HEK293 (cell line): ENCODE measurements at regions not wholly inside any gene's neighbourhood (a gene's known extent, or its start where the extent isn't known, plus 50 kb on each side); places are given as distances from the start of the nearest gene placed in this dataset.

Source experiments
- BCL11A ChIP-seq: fragments of 450-650 bp; formaldehyde crosslinking; IDR thresholded peaks from 2 replicates; pipeline ENCODE4 v1.5.1; 2016; ENCODE audit warnings: low read depth, missing biosample characterization, missing genetic modification characterization
- CTCF ChIP-seq: fragments of 450-650 bp; formaldehyde crosslinking; IDR thresholded peaks from 2 replicates; pipeline ENCODE4 v1.5.1; 2016; ENCODE audit warnings: missing biosample characterization, missing genetic modification characterization
- KLF1 ChIP-seq: fragments of 450-650 bp; formaldehyde crosslinking; IDR thresholded peaks from 2 replicates; pipeline ENCODE4 v1.5.1; 2016; ENCODE audit warnings: missing biosample characterization, missing genetic modification characterization
- MZF1 ChIP-seq: fragments of 450-650 bp; formaldehyde crosslinking; IDR thresholded peaks from 2 replicates; pipeline ENCODE4 v1.5.1; 2017; ENCODE audit warnings: missing biosample characterization, missing genetic modification characterization, borderline replicate concordance
- ZBTB20 ChIP-seq: fragments of 450-650 bp; formaldehyde crosslinking; IDR thresholded peaks from 2 replicates; pipeline ENCODE4 v1.5.1; 2016; ENCODE audit warnings: missing biosample characterization, missing genetic modification characterization
- ZBTB26 ChIP-seq: fragments of 450-650 bp; formaldehyde crosslinking; optimal IDR thresholded peaks from 2 replicates; pipeline ENCODE3; 2016; ENCODE audit warnings: missing biosample characterization, mild to moderate bottlenecking, missing genetic modification characterization
- ZNF138 ChIP-seq: fragments of 450-650 bp; formaldehyde crosslinking; IDR thresholded peaks from 2 replicates; pipeline ENCODE4 v1.5.1; 2016; ENCODE audit warnings: missing biosample characterization, missing genetic modification characterization, borderline replicate concordance
- ZNF571 ChIP-seq: fragments of 450-650 bp; formaldehyde crosslinking; IDR thresholded peaks from 2 replicates; pipeline ENCODE4 v1.5.0; 2017; ENCODE audit warnings: missing biosample characterization, missing genetic modification characterization
- TF ChIP-seq, protein P1 (sequence below): fragments of 450-650 bp; formaldehyde crosslinking; IDR thresholded peaks from 2 replicates; pipeline ENCODE4 v1.5.1; 2016; ENCODE audit warnings: missing biosample characterization, missing genetic modification characterization
- TF ChIP-seq, protein P2 (sequence below): fragments of 450-650 bp; formaldehyde crosslinking; IDR thresholded peaks from 2 replicates; pipeline ENCODE4 v1.5.1; 2016; ENCODE audit warnings: missing biosample characterization, missing genetic modification characterization

- TF ChIP-seq CTCF (tag by site-specific recombination): no peak
- TF ChIP-seq, protein P1, sequence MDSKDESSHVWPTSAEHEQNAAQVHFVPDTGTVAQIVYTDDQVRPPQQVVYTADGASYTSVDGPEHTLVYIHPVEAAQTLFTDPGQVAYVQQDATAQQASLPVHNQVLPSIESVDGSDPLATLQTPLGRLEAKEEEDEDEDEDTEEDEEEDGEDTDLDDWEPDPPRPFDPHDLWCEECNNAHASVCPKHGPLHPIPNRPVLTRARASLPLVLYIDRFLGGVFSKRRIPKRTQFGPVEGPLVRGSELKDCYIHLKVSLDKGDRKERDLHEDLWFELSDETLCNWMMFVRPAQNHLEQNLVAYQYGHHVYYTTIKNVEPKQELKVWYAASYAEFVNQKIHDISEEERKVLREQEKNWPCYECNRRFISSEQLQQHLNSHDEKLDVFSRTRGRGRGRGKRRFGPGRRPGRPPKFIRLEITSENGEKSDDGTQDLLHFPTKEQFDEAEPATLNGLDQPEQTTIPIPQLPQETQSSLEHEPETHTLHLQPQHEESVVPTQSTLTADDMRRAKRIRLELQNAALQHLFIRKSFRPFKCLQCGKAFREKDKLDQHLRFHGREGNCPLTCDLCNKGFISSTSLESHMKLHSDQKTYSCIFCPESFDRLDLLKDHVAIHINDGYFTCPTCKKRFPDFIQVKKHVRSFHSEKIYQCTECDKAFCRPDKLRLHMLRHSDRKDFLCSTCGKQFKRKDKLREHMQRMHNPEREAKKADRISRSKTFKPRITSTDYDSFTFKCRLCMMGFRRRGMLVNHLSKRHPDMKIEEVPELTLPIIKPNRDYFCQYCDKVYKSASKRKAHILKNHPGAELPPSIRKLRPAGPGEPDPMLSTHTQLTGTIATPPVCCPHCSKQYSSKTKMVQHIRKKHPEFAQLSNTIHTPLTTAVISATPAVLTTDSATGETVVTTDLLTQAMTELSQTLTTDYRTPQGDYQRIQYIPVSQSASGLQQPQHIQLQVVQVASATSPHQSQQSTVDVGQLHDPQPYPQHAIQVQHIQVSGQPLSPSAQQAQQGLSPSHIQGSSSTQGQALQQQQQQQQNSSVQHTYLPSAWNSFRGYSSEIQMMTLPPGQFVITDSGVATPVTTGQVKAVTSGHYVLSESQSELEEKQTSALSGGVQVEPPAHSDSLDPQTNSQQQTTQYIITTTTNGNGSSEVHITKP (tag by site-specific recombination): no peak
- TF ChIP-seq ZNF138 (tag by site-specific recombination): no peak
- no peak for TF ChIP-seq ZNF571 (tag by site-specific recombination)
- no peak for TF ChIP-seq BCL11A
- TF ChIP-seq KLF1 (tag by site-specific recombination): no peak
- TF ChIP-seq, protein P2, sequence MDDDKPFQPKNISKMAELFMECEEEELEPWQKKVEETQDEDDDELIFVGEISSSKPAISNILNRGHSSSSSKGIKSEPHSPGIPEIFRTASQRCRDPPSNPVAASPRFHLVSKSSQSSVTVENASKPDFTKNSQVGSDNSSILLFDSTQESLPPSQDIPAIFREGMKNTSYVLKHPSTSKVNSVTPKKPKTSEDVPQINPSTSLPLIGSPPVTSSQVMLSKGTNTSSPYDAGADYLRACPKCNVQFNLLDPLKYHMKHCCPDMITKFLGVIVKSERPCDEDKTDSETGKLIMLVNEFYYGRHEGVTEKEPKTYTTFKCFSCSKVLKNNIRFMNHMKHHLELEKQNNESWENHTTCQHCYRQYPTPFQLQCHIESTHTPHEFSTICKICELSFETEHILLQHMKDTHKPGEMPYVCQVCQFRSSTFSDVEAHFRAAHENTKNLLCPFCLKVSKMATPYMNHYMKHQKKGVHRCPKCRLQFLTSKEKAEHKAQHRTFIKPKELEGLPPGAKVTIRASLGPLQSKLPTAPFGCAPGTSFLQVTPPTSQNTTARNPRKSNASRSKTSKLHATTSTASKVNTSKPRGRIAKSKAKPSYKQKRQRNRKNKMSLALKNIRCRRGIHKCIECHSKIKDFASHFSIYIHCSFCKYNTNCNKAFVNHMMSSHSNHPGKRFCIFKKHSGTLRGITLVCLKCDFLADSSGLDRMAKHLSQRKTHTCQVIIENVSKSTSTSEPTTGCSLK (tag by site-specific recombination): no peak
- TF ChIP-seq ZBTB20 (tag by site-specific recombination): no peak
- no peak for TF ChIP-seq MZF1 (tag by site-specific recombination)
- no peak for TF ChIP-seq ZBTB26 (tag by site-specific recombination)
Observed at GRCh38 chr5:110116539-110116938, 426.8 kb downstream of the MAN2A1 start.
